H1 (cell line): ENCODE measurements at regions not wholly inside any gene's neighbourhood (a gene's known extent, or its start where the extent isn't known, plus 50 kb on each side); places are given as distances from the start of the nearest gene placed in this dataset.

ENCODE experiments used
- CTCF ChIA-PET: fragments of 300-600 bp; sonication (Branson Sonifier 250); formaldehyde crosslinking; loops from one replicate; lab custom pipeline; 2021; ENCODE audit not compliant: partially characterized antibody; lab: Charles Lee
- POLR2A ChIA-PET: fragments of 300-600 bp; sonication (Branson Sonifier 250); formaldehyde crosslinking; loops from one replicate; lab custom pipeline; 2021; ENCODE audit warnings: inconsistent platforms; ENCODE audit not compliant: partially characterized antibody; lab: Charles Lee
- DNase-seq, 2 experiments: peaks; one replicate each; pipeline versions ENCODE4 v3.0.0 to v3.0.0-alpha.2; 2010 to 2022; ENCODE audit warnings: low spot score in 2 of 2, low read depth in 1 of 2, mixed read lengths in 1 of 2
- FAIRE-seq: peaks from 2 replicates; lab custom pipeline; 2011; peaks lifted over from hg19 to GRCh38; lab: Jason Lieb, UNC
- H2AFZ ChIP-seq: 2 replicates; pipeline ENCODE4 v1.8.1; 2012; ENCODE audit warnings: low read length, inconsistent platforms
- H2AK5ac ChIP-seq: 2 replicates; pipeline ENCODE4 v1.6.1; 2013; ENCODE audit warnings: low read depth, low read length
- H2BK120ac ChIP-seq: replicated peaks from 2 replicates; pipeline ENCODE3; 2013; ENCODE audit warnings: low read depth, low read length, inconsistent platforms
- H2BK12ac ChIP-seq: 2 replicates; pipeline ENCODE4 v1.6.1; 2013; ENCODE audit warnings: low read depth, low read length
- H2BK15ac ChIP-seq: 2 replicates; pipeline ENCODE4 v1.6.1; 2013; ENCODE audit warnings: low read length
- H2BK20ac ChIP-seq: 2 replicates; pipeline ENCODE4 v1.6.1; 2013; ENCODE audit warnings: low read length
- H2BK5ac ChIP-seq: 2 replicates; pipeline ENCODE4 v1.6.1; 2013; ENCODE audit warnings: low read depth, low read length
- H3K14ac ChIP-seq: 2 replicates; pipeline ENCODE4 v1.6.1; 2013; ENCODE audit warnings: inconsistent platforms; ENCODE audit not compliant: insufficient read length
- H3K18ac ChIP-seq: 2 replicates; pipeline ENCODE4 v1.6.1; 2013; ENCODE audit warnings: low read length; ENCODE audit errors: extremely low read depth
- H3K23ac ChIP-seq: 2 replicates; pipeline ENCODE4 v1.6.1; 2013; ENCODE audit warnings: inconsistent platforms; ENCODE audit not compliant: insufficient read length
- H3K23me2 ChIP-seq: 2 replicates; pipeline ENCODE4 v1.6.1; 2013; ENCODE audit warnings: low read depth, low read length
- H3K27ac ChIP-seq: 2 replicates; pipeline ENCODE4 v1.6.1; 2011; ENCODE audit warnings: low read depth, low read length, inconsistent platforms
- H3K27me3 ChIP-seq, 4 experiments: replicated peaks in 1 of 4; 1 replicate in 1 of 4; 2 replicates in 3 of 4; pipeline versions ENCODE4 v1.6.1 to v1.8.1; 2011 to 2013; ENCODE audit warnings: low read length in 3 of 4, mild to moderate bottlenecking in 3 of 4, inconsistent platforms in 2 of 4, mixed read lengths in 2 of 4, moderate library complexity in 1 of 4; ENCODE audit not compliant: control insufficient read depth in 3 of 4, insufficient read depth in 3 of 4; ENCODE audit errors: extremely low read depth in 1 of 4
- H3K36me3 ChIP-seq, 4 experiments: 2 replicates each; pipeline versions ENCODE4 v1.6.1 to v1.8.1; 2011 to 2013; ENCODE audit warnings: mild to moderate bottlenecking in 4 of 4, low read length in 3 of 4, moderate library complexity in 2 of 4, control low read depth in 1 of 4, inconsistent platforms in 1 of 4; ENCODE audit not compliant: insufficient read depth in 4 of 4, control insufficient read depth in 2 of 4
- H3K4ac ChIP-seq: replicated peaks from 2 replicates; pipeline ENCODE3; 2013; ENCODE audit warnings: low read length, low read depth, mixed read lengths, inconsistent platforms; ENCODE audit not compliant: insufficient read length
- H3K4me1 ChIP-seq, 4 experiments: replicated peaks in 1 of 4; 1 replicate in 1 of 4; 2 replicates in 3 of 4; pipeline versions ENCODE4 v1.6.1 to v1.8.1; 2011 to 2013; ENCODE audit warnings: low read length in 3 of 4, inconsistent platforms in 2 of 4, mixed read lengths in 1 of 4; ENCODE audit not compliant: insufficient read depth in 4 of 4, control insufficient read depth in 3 of 4
- H3K4me2 ChIP-seq, 2 experiments: 2 replicates each; pipeline versions ENCODE4 v1.6.1 to v1.8.1; 2011 to 2013; ENCODE audit warnings: low read depth in 2 of 2, low read length in 2 of 2, control low read depth in 1 of 2, inconsistent platforms in 1 of 2, mild to moderate bottlenecking in 1 of 2; ENCODE audit not compliant: insufficient read depth in 1 of 2
- H3K4me3 ChIP-seq, 4 experiments: fragments of 200-600, 300-600 bp in 1 of 4; sonication (generic), shearing (Covaris generic), sonication (Bioruptor Twin) in 1 of 4; 2 replicates each; pipeline versions ENCODE4 v1.5.1 to v1.8.1; 2011 to 2016; ENCODE audit warnings: low read length in 4 of 4, low read depth in 3 of 4, control low read depth in 2 of 4, inconsistent platforms in 2 of 4, mild to moderate bottlenecking in 2 of 4, mixed read lengths in 1 of 4, moderate library complexity in 1 of 4; ENCODE audit not compliant: insufficient read depth in 2 of 4; ENCODE audit errors: extremely low read depth in 1 of 4
- H3K56ac ChIP-seq: replicated peaks from 2 replicates; pipeline ENCODE3; 2013; ENCODE audit warnings: low read depth, mild to moderate bottlenecking, mixed read lengths, low read length, inconsistent platforms; ENCODE audit not compliant: insufficient read length
- H3K79me1 ChIP-seq: 2 replicates; pipeline ENCODE4 v1.6.1; 2013; ENCODE audit warnings: low read depth, low read length, control low read depth
- H3K79me2 ChIP-seq, 2 experiments: 2 replicates each; pipeline versions ENCODE4 v1.6.1 to v1.8.1; 2012 to 2013; ENCODE audit warnings: low read length in 2 of 2, mild to moderate bottlenecking in 2 of 2, inconsistent platforms in 1 of 2; ENCODE audit not compliant: insufficient read depth in 2 of 2, control insufficient read depth in 1 of 2
- H3K9ac ChIP-seq, 4 experiments: replicated peaks in 1 of 4; 1 replicate in 1 of 4; 2 replicates in 3 of 4; pipeline versions ENCODE4 v1.6.1 to v1.8.1; 2011 to 2013; ENCODE audit warnings: low read depth in 3 of 4, low read length in 3 of 4, control low read depth in 2 of 4, mild to moderate bottlenecking in 2 of 4, moderate library complexity in 2 of 4, inconsistent platforms in 1 of 4; ENCODE audit errors: extremely low read depth in 1 of 4
- H3K9me3 ChIP-seq, 2 experiments: 2 replicates each; pipeline versions ENCODE4 v1.6.1 to v1.8.1; 2012 to 2013; ENCODE audit warnings: mild to moderate bottlenecking in 2 of 2, moderate library complexity in 2 of 2, control low read depth in 1 of 2, inconsistent platforms in 1 of 2, low read depth in 1 of 2, low read length in 1 of 2, mixed read lengths in 1 of 2; ENCODE audit not compliant: insufficient read depth in 2 of 2
- H4K20me1 ChIP-seq, 2 experiments: replicated peaks in 1 of 2; 2 replicates each; pipeline versions ENCODE3 to v1.8.1; 2011 to 2013; ENCODE audit warnings: inconsistent platforms in 2 of 2, low read length in 2 of 2, mild to moderate bottlenecking in 1 of 2; ENCODE audit not compliant: insufficient read depth in 2 of 2, control insufficient read depth in 1 of 2
- H4K5ac ChIP-seq: 2 replicates; pipeline ENCODE4 v1.6.1; 2013; ENCODE audit warnings: low read length, low read depth, mixed read lengths, inconsistent platforms; ENCODE audit not compliant: insufficient read length
- H4K8ac ChIP-seq: 2 replicates; pipeline ENCODE4 v1.8.0; 2013; ENCODE audit warnings: mild to moderate bottlenecking, moderate library complexity, low read length, inconsistent platforms; ENCODE audit not compliant: insufficient read depth; ENCODE audit errors: extremely low read depth
- H4K91ac ChIP-seq: replicated peaks from 2 replicates; pipeline ENCODE3; 2013; ENCODE audit warnings: low read length, mixed read lengths, inconsistent platforms; ENCODE audit not compliant: insufficient read length
- BACH1 ChIP-seq: IDR thresholded peaks from 2 replicates; pipeline ENCODE4 v1.6.1; 2012; ENCODE audit warnings: low read length, improper control_type of control experiment
- HDAC2 ChIP-seq, 2 experiments: fragments of 300-600 bp in 1 of 2; sonication (generic) in 1 of 2; IDR thresholded peaks; 2 replicates each; pipeline ENCODE4 v1.6.1; 2011 to 2012; ENCODE audit warnings: low read depth in 2 of 2, low read length in 2 of 2, mild to moderate bottlenecking in 2 of 2, moderate library complexity in 2 of 2, borderline replicate concordance in 1 of 2, inconsistent platforms in 1 of 2
- HDAC6 ChIP-seq: IDR thresholded peaks from one replicate; pipeline ENCODE4 v1.7.1; 2012; ENCODE audit warnings: low read depth, mild to moderate bottlenecking, inconsistent platforms, low read length, moderate library complexity
- KDM4A ChIP-seq: IDR thresholded peaks from one replicate; pipeline ENCODE4 v1.7.1; 2012; ENCODE audit warnings: low read depth, mild to moderate bottlenecking, moderate library complexity, low read length, inconsistent platforms; ENCODE audit not compliant: severe bottlenecking
- KDM5A ChIP-seq: fragments of 200-600 bp; IDR thresholded peaks from 2 replicates; pipeline ENCODE4 v1.7.1; 2012; ENCODE audit warnings: mild to moderate bottlenecking, low read length, inconsistent platforms, mixed read lengths
- RAD21 ChIP-seq, 2 experiments: IDR thresholded peaks in 1 of 2; conservative IDR thresholded peaks in 1 of 2; 2 replicates each; pipeline ENCODE4 v1.6.1; 2011; ENCODE audit warnings: low read depth in 2 of 2, low read length in 2 of 2, improper control_type of control experiment in 1 of 2, inconsistent platforms in 1 of 2, mild to moderate bottlenecking in 1 of 2, moderate library complexity in 1 of 2
- RXRA ChIP-seq: IDR thresholded peaks from 2 replicates; pipeline ENCODE4 v1.6.1; 2011; ENCODE audit warnings: low read depth, mild to moderate bottlenecking, low read length, moderate library complexity; ENCODE audit not compliant: insufficient read depth
- WGBS, 2 experiments: shearing (Covaris generic) in 1 of 2; methylation state at CpG; one replicate each; pipeline versions ENCODE4 v1.1.6 to v1.1.7; 2013 to 2015; ENCODE audit warnings: low lambda C conversion rate in 2 of 2, mixed read lengths in 2 of 2, inconsistent platforms in 1 of 2, low coverage in 1 of 2, missing lambda C conversion rate in 1 of 2; ENCODE audit not compliant: insufficient replicate concordance in 2 of 2, insufficient coverage in 1 of 2, insufficient read length in 1 of 2; ENCODE audit errors: extremely low coverage in 1 of 2, missing lambda C conversion rate in 1 of 2; 5-methylcytosine and 5-hydroxymethylcytosine counted together
- TF ChIP-seq, protein P1 (sequence below): IDR thresholded peaks from 2 replicates; pipeline ENCODE4 v1.6.1; 2012; ENCODE audit warnings: inconsistent platforms
- TF ChIP-seq, protein P2 (sequence below), 3 experiments: IDR thresholded peaks; 1 replicate in 2 of 3; 2 replicates in 1 of 3; pipeline versions ENCODE4 v1.5.1 to v1.6.1; 2011; ENCODE audit warnings: low read length in 3 of 3, mild to moderate bottlenecking in 3 of 3, inconsistent platforms in 2 of 3, low read depth in 1 of 3, moderate library complexity in 1 of 3; ENCODE audit not compliant: insufficient read depth in 1 of 3; ENCODE audit errors: control extremely low read depth in 1 of 3

DNA sequence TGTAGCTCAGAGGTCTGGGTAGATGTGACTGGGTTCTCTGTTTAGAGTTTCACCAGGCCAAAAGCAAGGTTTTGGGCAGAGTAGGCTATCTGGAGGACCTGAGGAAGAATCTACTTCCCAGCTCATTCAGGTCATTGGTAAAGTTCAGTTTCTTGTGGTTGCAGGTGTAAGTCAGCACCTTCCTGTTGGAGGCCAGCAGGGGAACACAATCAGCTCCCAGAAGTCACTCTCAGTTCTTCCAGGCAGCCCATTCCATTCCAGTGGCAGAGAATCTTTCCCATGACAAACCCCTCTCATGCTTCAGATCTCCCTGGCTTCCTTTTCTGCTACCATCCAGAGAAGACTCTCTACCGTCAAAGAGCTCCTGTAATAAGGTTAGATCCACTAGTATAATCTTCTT is 176.2 kb upstream of the UFM1 start:
- no peaks in the 10 kb centered on the region for H4K20me1 ChIP-seq
- H3K23me2 ChIP-seq: no peaks in the 10 kb centered on the region
- no peak overlapping the region for H3K56ac ChIP-seq
- 89% methylated on average over 1 of the region's 1 CpG; no CpG with 5 or more reads in 1 of the 2 experiments for WGBS, 2 experiments
- no peak overlapping the region; a peak in 1 of 7 replicates for H3K9ac ChIP-seq
- H3K9me3 ChIP-seq: no peaks in the 10 kb centered on the region
- no peaks in the 10 kb centered on the region for H3K79me2 ChIP-seq
- FAIRE-seq: peak; percentile 19
- H3K4me3 ChIP-seq: no peak overlapping the region
- H2BK12ac ChIP-seq: no peak overlapping the region
- H3K27ac ChIP-seq: no peak overlapping the region
- H2AK5ac ChIP-seq: no peak overlapping the region
- ChIA-PET POLR2A (no interaction called here), CTCF (interaction anchor here (1.0 to 1.4 kb wide), 2 partner anchors 11 to 48 kb away, joined by 4 read pairs; no protein-coding TSS in a partner anchor)
- H3K36me3 ChIP-seq: no peaks in the 10 kb centered on the region; a peak in 1 of 8 replicates
- no peak overlapping the region for H3K4me2 ChIP-seq
- no peak overlapping the region for H3K23ac ChIP-seq
- H2BK20ac ChIP-seq: no peak overlapping the region
- H3K18ac ChIP-seq: no peak overlapping the region
- H4K8ac ChIP-seq: no peak overlapping the region
- no peak overlapping the region for H4K5ac ChIP-seq
- no peak overlapping the region for H2BK15ac ChIP-seq
- H4K91ac ChIP-seq: no peak overlapping the region
- H2AFZ ChIP-seq: peak overlapping the region; percentile 70
- TF ChIP-seq RAD21 (IDR thresholded peaks at IDR 0.05 in 1 of 2, conservative IDR thresholded peaks at IDR 0.05 in 1 of 2; ENCODE audit: low read depth in 2 of 2, low read length in 2 of 2) (peak in 1 of 2 experiments; percentile 5; a peak in 1 of 4 replicates), KDM5A (no peak), RXRA (no peak), HDAC6 (no peak), KDM4A (no peak), BACH1 (no peak), HDAC2 (IDR thresholded peaks at IDR 0.05; ENCODE audit: borderline replicate concordance in 1 of 2, low read depth in 2 of 2, low read length in 2 of 2) (no peak)
- TF ChIP-seq, protein P1, sequence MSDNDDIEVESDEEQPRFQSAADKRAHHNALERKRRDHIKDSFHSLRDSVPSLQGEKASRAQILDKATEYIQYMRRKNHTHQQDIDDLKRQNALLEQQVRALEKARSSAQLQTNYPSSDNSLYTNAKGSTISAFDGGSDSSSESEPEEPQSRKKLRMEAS: no peak
- TF ChIP-seq, protein P2, sequence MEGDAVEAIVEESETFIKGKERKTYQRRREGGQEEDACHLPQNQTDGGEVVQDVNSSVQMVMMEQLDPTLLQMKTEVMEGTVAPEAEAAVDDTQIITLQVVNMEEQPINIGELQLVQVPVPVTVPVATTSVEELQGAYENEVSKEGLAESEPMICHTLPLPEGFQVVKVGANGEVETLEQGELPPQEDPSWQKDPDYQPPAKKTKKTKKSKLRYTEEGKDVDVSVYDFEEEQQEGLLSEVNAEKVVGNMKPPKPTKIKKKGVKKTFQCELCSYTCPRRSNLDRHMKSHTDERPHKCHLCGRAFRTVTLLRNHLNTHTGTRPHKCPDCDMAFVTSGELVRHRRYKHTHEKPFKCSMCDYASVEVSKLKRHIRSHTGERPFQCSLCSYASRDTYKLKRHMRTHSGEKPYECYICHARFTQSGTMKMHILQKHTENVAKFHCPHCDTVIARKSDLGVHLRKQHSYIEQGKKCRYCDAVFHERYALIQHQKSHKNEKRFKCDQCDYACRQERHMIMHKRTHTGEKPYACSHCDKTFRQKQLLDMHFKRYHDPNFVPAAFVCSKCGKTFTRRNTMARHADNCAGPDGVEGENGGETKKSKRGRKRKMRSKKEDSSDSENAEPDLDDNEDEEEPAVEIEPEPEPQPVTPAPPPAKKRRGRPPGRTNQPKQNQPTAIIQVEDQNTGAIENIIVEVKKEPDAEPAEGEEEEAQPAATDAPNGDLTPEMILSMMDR (IDR thresholded peaks at IDR 0.05; ENCODE audit: control extremely low read depth in 1 of 3, insufficient read depth in 1 of 3, low read depth in 1 of 3, low read length in 3 of 3): peak in 1 of 3 experiments; percentile 31; a peak in 1 of 4 replicates
- no peak overlapping the region for H3K4ac ChIP-seq
- H3K14ac ChIP-seq: no peak overlapping the region
- no peak overlapping the region for H2BK120ac ChIP-seq
- H2BK5ac ChIP-seq: no peak overlapping the region
- no peaks in the 10 kb centered on the region for H3K79me1 ChIP-seq
- H3K4me1 ChIP-seq: no peaks in the 10 kb centered on the region
- no peak for DNase-seq
- H3K27me3 ChIP-seq: no peaks in the 10 kb centered on the region
